SH-SY5Y (cell line): ENCODE measurements at regions not wholly inside any gene's neighbourhood (a gene's known extent, or its start where the extent isn't known, plus 50 kb on each side); places are given as distances from the start of the nearest gene placed in this dataset.

Experiments used
- GATA2 ChIP-seq: IDR thresholded peaks from 2 replicates; pipeline ENCODE4 v1.6.1; 2011; ENCODE audit warnings: mild to moderate bottlenecking, low read depth, low read length
- GATA3 ChIP-seq: IDR thresholded peaks from 2 replicates; pipeline ENCODE4 v1.6.1; 2011; ENCODE audit warnings: low read depth, mild to moderate bottlenecking, low read length, moderate library complexity

- TF ChIP-seq GATA2, result no peak
- no peak for TF ChIP-seq GATA3
Observed at GRCh38 chr3:16064642-16065414, 109.7 kb upstream of the GALNT15 start.
